Prostate gland (tissue), 2 donors: ENCODE measurements at regions not wholly inside any gene's neighbourhood (a gene's known extent, or its start where the extent isn't known, plus 50 kb on each side); places are given as distances from the start of the nearest gene placed in this dataset.

Experiments
- POLR2A ChIP-seq: fragments of 450-650 bp; IDR thresholded peaks from one replicate; pipeline ENCODE4 v1.6.1; 2016; ENCODE audit warnings: antibody characterized with exemption, mild to moderate bottlenecking
- TF ChIP-seq, protein P1 (sequence below), 4 experiments: fragments of 200-600 bp in 2 of 4; fragments of 450-650 bp in 2 of 4; sonication (generic) in 2 of 4; IDR thresholded peaks; 1 replicate in 3 of 4; 2 replicates in 1 of 4; pipeline ENCODE4 v1.5.1; 2016 to 2019; ENCODE audit warnings: antibody characterized with exemption in 4 of 4, mild to moderate bottlenecking in 2 of 4, moderate library complexity in 2 of 4

DNA sequence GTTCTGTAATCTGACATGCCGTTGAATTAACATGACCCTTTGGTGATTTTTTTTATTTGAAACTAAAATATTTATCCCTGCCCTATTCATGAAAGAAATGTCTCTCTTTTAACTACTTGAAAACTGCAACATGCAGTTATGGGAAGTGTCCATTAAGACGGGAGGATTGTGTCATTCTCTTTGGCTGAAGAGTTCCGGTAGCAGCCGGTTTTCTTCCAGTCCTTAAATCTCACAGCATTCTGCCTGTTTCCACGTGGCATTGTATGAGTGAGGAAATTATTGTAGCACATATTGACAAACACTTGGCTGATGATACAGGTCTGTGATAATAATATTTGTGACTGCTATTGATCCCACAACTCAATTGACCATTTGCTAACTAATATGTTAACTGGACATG, 509.6 kb upstream of the POU3F3 start:
- TF ChIP-seq, protein P1, sequence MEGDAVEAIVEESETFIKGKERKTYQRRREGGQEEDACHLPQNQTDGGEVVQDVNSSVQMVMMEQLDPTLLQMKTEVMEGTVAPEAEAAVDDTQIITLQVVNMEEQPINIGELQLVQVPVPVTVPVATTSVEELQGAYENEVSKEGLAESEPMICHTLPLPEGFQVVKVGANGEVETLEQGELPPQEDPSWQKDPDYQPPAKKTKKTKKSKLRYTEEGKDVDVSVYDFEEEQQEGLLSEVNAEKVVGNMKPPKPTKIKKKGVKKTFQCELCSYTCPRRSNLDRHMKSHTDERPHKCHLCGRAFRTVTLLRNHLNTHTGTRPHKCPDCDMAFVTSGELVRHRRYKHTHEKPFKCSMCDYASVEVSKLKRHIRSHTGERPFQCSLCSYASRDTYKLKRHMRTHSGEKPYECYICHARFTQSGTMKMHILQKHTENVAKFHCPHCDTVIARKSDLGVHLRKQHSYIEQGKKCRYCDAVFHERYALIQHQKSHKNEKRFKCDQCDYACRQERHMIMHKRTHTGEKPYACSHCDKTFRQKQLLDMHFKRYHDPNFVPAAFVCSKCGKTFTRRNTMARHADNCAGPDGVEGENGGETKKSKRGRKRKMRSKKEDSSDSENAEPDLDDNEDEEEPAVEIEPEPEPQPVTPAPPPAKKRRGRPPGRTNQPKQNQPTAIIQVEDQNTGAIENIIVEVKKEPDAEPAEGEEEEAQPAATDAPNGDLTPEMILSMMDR (IDR thresholded peaks at IDR 0.05) = no peak
- TF ChIP-seq POLR2A = no peak
